GM23338 (cell line): ENCODE measurements at regions not wholly inside any gene's neighbourhood (a gene's known extent, or its start where the extent isn't known, plus 50 kb on each side); places are given as distances from the start of the nearest gene placed in this dataset.

Experiments
- ATAC-seq: fragments of 200-7000 bp; cut with Tn5 transposase; 3 replicates; pipeline ENCODE4 v1.9.1; 2020
- DNase-seq: peaks from one replicate; pipeline ENCODE4 v3.0.0-alpha.2; 2015; ENCODE audit warnings: low spot score
- H2AFZ ChIP-seq: fragments of 200-600 bp; sonication (generic); 2 replicates; pipeline ENCODE4 v1.8.0; 2016; ENCODE audit warnings: antibody characterized with exemption, mild to moderate bottlenecking, moderate library complexity
- H3F3A ChIP-seq: fragments of 200-600 bp; sonication (generic); replicated peaks from 2 replicates; pipeline ENCODE4 v1.8.0; 2017; ENCODE audit warnings: antibody characterized with exemption, mixed run types, low read depth
- H3K27ac ChIP-seq: fragments of 200-600 bp; sonication (generic); 2 replicates; pipeline ENCODE4 v1.6.1; 2016; ENCODE audit warnings: low read depth
- H3K27me3 ChIP-seq: fragments of 200-600 bp; sonication (generic); 2 replicates; pipeline ENCODE4 v1.8.0; 2016; ENCODE audit warnings: mild to moderate bottlenecking, mixed run types, moderate library complexity; ENCODE audit not compliant: insufficient read depth
- H3K36me3 ChIP-seq: fragments of 200-600 bp; sonication (generic); 2 replicates; pipeline ENCODE4 v1.8.0; 2016; ENCODE audit warnings: mild to moderate bottlenecking; ENCODE audit not compliant: insufficient read depth
- H3K4me1 ChIP-seq: fragments of 200-600 bp; sonication (generic); 2 replicates; pipeline ENCODE4 v1.8.0; 2016; ENCODE audit warnings: mild to moderate bottlenecking, moderate library complexity; ENCODE audit not compliant: insufficient read depth
- H3K4me2 ChIP-seq: fragments of 200-600 bp; sonication (generic); 2 replicates; pipeline ENCODE4 v1.7.1; 2017; ENCODE audit warnings: mixed run types
- H3K4me3 ChIP-seq: fragments of 200-600 bp; sonication (generic); 2 replicates; pipeline ENCODE4 v1.6.1; 2016; ENCODE audit warnings: mixed run types
- H3K79me2 ChIP-seq: fragments of 200-600 bp; sonication (generic); replicated peaks from 2 replicates; pipeline ENCODE4 v1.8.0; 2017; ENCODE audit warnings: mild to moderate bottlenecking; ENCODE audit not compliant: insufficient read depth
- H3K9me2 ChIP-seq: fragments of 200-600 bp; sonication (generic); 2 replicates; pipeline ENCODE4 v1.8.0; 2017; ENCODE audit not compliant: insufficient read depth
- H4K20me1 ChIP-seq: fragments of 200-600 bp; sonication (generic); replicated peaks from 2 replicates; pipeline ENCODE4 v1.8.0; 2017; ENCODE audit warnings: mild to moderate bottlenecking; ENCODE audit not compliant: insufficient read depth
- H3K27ac Mint-ChIP-seq: 2 replicates; pipeline ENCODE4 v1.8.0; 2020; ENCODE audit warnings: inconsistent platforms, mild to moderate bottlenecking, moderate library complexity, mixed read lengths
- H3K27me3 Mint-ChIP-seq: 3 replicates; pipeline ENCODE4 v1.8.0; 2022; ENCODE audit warnings: low read depth, mild to moderate bottlenecking, moderate library complexity, mixed read lengths, inconsistent platforms; ENCODE audit not compliant: insufficient read depth, poor library complexity
- H3K36me3 Mint-ChIP-seq: 3 replicates; pipeline ENCODE4 v1.8.0; 2021; ENCODE audit warnings: low read depth, mild to moderate bottlenecking, inconsistent platforms, moderate library complexity, mixed read lengths
- H3K4me1 Mint-ChIP-seq: 3 replicates; pipeline ENCODE4 v1.8.0; 2020; ENCODE audit warnings: mild to moderate bottlenecking, inconsistent platforms, mixed read lengths
- H3K4me3 Mint-ChIP-seq: 3 replicates; pipeline ENCODE4 v1.8.0; 2021; ENCODE audit warnings: moderate library complexity, mild to moderate bottlenecking, inconsistent platforms, mixed read lengths
- H3K9me3 Mint-ChIP-seq: 3 replicates; pipeline ENCODE4 v1.8.0; 2020; ENCODE audit warnings: moderate library complexity, mild to moderate bottlenecking, inconsistent platforms, mixed read lengths
- CREB1 ChIP-seq: fragments of 250-450 bp; sonication (Bioruptor Pico); IDR thresholded peaks from 2 replicates; pipeline ENCODE4 v1.5.0; 2020; ENCODE audit warnings: low read depth, mild to moderate bottlenecking, moderate library complexity
- JUNB ChIP-seq: IDR thresholded peaks from one replicate; pipeline ENCODE4 v1.6.1; 2016; ENCODE audit warnings: antibody characterized with exemption; ENCODE audit not compliant: unreplicated experiment
- NANOG ChIP-seq: IDR thresholded peaks from 2 replicates; pipeline ENCODE4 v1.6.1; 2016; ENCODE audit warnings: antibody characterized with exemption, borderline replicate concordance
- POLR2AphosphoS5 ChIP-seq: IDR thresholded peaks from 2 replicates; pipeline ENCODE4 v1.6.1; 2016; ENCODE audit warnings: antibody characterized with exemption, low read depth
- STAT1 ChIP-seq: IDR thresholded peaks from one replicate; pipeline ENCODE4 v1.6.1; 2016; ENCODE audit warnings: antibody characterized with exemption; ENCODE audit not compliant: unreplicated experiment
- ZNF114 ChIP-seq: fragments of 250-450 bp; sonication (Bioruptor Pico); IDR thresholded peaks from 2 replicates; pipeline ENCODE4 v1.5.0; 2020; ENCODE audit warnings: mild to moderate bottlenecking, moderate library complexity
- ZNF331 ChIP-seq: fragments of 250-450 bp; sonication (Bioruptor Pico); IDR thresholded peaks from 2 replicates; pipeline ENCODE4 v1.5.0; 2020; ENCODE audit warnings: low read depth, mild to moderate bottlenecking, moderate library complexity
- TF ChIP-seq, protein P1 (sequence below): fragments of 250-450 bp; sonication (Bioruptor Pico); IDR thresholded peaks from 2 replicates; pipeline ENCODE4 v1.5.0; 2020; ENCODE audit warnings: mild to moderate bottlenecking, moderate library complexity

DNA sequence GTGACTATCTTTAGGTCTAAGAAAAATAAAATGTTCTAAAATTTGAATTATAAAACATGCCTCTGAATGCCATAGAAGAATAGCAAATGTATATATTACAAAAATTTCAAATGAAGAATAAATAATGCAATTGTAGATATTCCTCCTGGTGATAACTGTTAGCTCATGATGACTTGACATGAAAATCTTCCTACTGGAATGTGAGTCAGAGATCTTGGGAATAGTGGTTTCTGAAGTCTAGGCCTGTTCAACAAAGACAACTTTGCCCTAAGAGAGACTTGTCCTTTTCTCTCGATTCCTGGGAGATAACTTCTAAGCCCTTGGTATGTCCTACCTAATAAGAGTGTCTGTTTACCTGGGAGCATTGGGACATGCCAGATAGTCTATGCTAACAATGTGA lies 746.3 kb upstream of the RIOK2 start (continued):
- TF ChIP-seq, protein P1, sequence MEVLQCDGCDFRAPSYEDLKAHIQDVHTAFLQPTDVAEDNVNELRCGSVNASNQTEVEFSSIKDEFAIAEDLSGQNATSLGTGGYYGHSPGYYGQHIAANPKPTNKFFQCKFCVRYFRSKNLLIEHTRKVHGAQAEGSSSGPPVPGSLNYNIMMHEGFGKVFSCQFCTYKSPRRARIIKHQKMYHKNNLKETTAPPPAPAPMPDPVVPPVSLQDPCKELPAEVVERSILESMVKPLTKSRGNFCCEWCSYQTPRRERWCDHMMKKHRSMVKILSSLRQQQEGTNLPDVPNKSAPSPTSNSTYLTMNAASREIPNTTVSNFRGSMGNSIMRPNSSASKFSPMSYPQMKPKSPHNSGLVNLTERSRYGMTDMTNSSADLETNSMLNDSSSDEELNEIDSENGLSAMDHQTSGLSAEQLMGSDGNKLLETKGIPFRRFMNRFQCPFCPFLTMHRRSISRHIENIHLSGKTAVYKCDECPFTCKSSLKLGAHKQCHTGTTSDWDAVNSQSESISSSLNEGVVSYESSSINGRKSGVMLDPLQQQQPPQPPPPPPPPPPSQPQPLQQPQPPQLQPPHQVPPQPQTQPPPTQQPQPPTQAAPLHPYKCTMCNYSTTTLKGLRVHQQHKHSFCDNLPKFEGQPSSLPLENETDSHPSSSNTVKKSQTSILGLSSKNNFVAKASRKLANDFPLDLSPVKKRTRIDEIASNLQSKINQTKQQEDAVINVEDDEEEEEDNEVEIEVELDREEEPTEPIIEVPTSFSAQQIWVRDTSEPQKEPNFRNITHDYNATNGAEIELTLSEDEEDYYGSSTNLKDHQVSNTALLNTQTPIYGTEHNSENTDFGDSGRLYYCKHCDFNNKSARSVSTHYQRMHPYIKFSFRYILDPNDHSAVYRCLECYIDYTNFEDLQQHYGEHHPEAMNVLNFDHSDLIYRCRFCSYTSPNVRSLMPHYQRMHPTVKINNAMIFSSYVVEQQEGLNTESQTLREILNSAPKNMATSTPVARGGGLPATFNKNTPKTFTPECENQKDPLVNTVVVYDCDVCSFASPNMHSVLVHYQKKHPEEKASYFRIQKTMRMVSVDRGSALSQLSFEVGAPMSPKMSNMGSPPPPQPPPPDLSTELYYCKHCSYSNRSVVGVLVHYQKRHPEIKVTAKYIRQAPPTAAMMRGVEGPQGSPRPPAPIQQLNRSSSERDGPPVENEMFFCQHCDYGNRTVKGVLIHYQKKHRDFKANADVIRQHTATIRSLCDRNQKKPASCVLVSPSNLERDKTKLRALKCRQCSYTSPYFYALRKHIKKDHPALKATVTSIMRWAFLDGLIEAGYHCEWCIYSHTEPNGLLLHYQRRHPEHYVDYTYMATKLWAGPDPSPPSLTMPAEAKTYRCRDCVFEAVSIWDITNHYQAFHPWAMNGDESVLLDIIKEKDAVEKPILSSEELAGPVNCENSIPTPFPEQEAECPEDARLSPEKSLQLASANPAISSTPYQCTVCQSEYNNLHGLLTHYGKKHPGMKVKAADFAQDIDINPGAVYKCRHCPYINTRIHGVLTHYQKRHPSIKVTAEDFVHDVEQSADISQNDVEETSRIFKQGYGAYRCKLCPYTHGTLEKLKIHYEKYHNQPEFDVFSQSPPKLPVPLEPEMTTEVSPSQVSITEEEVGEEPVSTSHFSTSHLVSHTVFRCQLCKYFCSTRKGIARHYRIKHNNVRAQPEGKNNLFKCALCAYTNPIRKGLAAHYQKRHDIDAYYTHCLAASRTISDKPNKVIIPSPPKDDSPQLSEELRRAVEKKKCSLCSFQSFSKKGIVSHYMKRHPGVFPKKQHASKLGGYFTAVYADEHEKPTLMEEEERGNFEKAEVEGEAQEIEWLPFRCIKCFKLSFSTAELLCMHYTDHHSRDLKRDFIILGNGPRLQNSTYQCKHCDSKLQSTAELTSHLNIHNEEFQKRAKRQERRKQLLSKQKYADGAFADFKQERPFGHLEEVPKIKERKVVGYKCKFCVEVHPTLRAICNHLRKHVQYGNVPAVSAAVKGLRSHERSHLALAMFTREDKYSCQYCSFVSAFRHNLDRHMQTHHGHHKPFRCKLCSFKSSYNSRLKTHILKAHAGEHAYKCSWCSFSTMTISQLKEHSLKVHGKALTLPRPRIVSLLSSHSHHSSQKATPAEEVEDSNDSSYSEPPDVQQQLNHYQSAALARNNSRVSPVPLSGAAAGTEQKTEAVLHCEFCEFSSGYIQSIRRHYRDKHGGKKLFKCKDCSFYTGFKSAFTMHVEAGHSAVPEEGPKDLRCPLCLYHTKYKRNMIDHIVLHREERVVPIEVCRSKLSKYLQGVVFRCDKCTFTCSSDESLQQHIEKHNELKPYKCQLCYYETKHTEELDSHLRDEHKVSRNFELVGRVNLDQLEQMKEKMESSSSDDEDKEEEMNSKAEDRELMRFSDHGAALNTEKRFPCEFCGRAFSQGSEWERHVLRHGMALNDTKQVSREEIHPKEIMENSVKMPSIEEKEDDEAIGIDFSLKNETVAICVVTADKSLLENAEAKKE, result no peak
- no peak for TF ChIP-seq JUNB

DNA sequence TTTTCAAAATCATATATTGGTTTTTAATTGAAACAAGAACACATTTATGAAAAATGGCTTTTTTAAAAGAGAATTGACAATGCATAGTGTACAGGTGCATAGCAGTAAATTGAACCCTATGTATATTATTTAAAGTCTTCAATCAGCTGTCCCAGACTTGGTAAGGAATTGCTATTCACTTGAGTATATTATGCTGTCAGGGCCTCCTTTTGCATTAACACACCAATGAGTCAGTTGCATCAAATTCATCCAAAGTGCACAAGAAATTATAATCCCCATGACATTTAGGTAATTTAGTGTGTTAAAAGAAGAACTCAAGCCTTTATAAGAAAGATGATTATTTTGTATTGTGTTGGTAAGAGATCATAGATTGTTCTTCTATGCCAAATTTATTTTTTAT lies 748.8 kb upstream of the RIOK2 start:
- H3F3A ChIP-seq, result no peaks in the 10 kb centered on the region
- no peak overlapping the region for H3K4me3 Mint-ChIP-seq
- no peaks in the 10 kb centered on the region for H4K20me1 ChIP-seq
- no peaks in the 10 kb centered on the region for H3K4me1 Mint-ChIP-seq
- no peak overlapping the region for H3K4me2 ChIP-seq
- H3K9me3 Mint-ChIP-seq, result peaks cover 2% of the 10 kb centered on the region; the same call in 1 of the 3 replicates
- H3K27me3 ChIP-seq, result no peaks in the 10 kb centered on the region
- DNase-seq (no peak), ATAC-seq (no peak)
- H2AFZ ChIP-seq, result no peak overlapping the region
- H3K4me1 ChIP-seq, result no peaks in the 10 kb centered on the region
- H3K36me3 ChIP-seq, result no peaks in the 10 kb centered on the region
- H3K27ac Mint-ChIP-seq, result no peak overlapping the region
- H3K27me3 Mint-ChIP-seq, result no peaks in the 10 kb centered on the region
- no peaks in the 10 kb centered on the region for H3K9me2 ChIP-seq
- H3K4me3 ChIP-seq, result no peak overlapping the region
- no peaks in the 10 kb centered on the region for H3K36me3 Mint-ChIP-seq
- no peaks in the 10 kb centered on the region for H3K79me2 ChIP-seq
- no peak overlapping the region for H3K27ac ChIP-seq
- TF ChIP-seq NANOG, result no peak
- TF ChIP-seq ZNF114 (CRISPR knock-in tag), result no peak
- TF ChIP-seq STAT1, result no peak
- TF ChIP-seq JUNB, result no peak
- TF ChIP-seq, protein P1, result no peak
- no peak for TF ChIP-seq POLR2AphosphoS5
- no peak for TF ChIP-seq CREB1 (CRISPR knock-in tag)
- no peak for TF ChIP-seq ZNF331 (CRISPR knock-in tag)
